A673 (cell line): ENCODE measurements at regions not wholly inside any gene's neighbourhood (a gene's known extent, or its start where the extent isn't known, plus 50 kb on each side); places are given as distances from the start of the nearest gene placed in this dataset.

Experiments
- EZH2 ChIP-seq: fragments of 200-600 bp; sonication (generic); IDR thresholded peaks from 2 replicates; pipeline ENCODE4 v1.6.1; 2017; ENCODE audit warnings: borderline replicate concordance, low read depth, mild to moderate bottlenecking, mixed read lengths, antibody characterized with exemption, low read length; ENCODE audit not compliant: poor library complexity, severe bottlenecking
- TF ChIP-seq, protein P1 (sequence below): fragments of 300-800, 200-600 bp; sonication (generic); conservative IDR thresholded peaks from 2 replicates; pipeline ENCODE4 v1.5.1; 2017; ENCODE audit warnings: low read depth, mild to moderate bottlenecking, antibody characterized with exemption, low read length, moderate library complexity, mixed read lengths

DNA sequence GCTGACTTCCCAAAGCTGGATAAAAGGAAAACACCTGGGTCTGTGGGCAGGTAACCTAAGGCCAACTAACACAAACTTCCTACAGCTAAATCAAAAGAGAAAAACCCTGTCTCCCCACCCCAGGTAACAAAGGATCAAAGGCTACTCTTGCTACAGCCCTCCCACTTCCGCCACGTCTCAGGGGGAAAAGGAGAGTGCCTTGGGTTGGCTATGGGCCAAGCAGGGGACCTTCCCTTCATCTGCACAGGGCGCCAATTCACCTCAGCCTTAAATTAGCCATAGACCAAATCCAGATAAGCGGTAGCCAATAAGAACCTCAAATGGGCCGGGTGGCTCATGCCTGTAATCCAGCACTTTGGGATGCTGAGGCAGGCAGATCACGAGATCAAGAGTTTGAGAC, 69.1 kb upstream of the LANCL2 start:
- no peak for TF ChIP-seq EZH2
- TF ChIP-seq, protein P1, sequence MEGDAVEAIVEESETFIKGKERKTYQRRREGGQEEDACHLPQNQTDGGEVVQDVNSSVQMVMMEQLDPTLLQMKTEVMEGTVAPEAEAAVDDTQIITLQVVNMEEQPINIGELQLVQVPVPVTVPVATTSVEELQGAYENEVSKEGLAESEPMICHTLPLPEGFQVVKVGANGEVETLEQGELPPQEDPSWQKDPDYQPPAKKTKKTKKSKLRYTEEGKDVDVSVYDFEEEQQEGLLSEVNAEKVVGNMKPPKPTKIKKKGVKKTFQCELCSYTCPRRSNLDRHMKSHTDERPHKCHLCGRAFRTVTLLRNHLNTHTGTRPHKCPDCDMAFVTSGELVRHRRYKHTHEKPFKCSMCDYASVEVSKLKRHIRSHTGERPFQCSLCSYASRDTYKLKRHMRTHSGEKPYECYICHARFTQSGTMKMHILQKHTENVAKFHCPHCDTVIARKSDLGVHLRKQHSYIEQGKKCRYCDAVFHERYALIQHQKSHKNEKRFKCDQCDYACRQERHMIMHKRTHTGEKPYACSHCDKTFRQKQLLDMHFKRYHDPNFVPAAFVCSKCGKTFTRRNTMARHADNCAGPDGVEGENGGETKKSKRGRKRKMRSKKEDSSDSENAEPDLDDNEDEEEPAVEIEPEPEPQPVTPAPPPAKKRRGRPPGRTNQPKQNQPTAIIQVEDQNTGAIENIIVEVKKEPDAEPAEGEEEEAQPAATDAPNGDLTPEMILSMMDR, result no peak
